GM12892 (cell line): ENCODE measurements at regions not wholly inside any gene's neighbourhood (a gene's known extent, or its start where the extent isn't known, plus 50 kb on each side); places are given as distances from the start of the nearest gene placed in this dataset.

Experiments
- DNase-seq: peaks from one replicate; pipeline ENCODE4 v3.0.0; 2011; ENCODE audit not compliant: insufficient read length
- FAIRE-seq: peaks from 2 replicates; lab custom pipeline; 2011; peaks lifted over from hg19 to GRCh38; lab: Jason Lieb, UNC
- POLR2A ChIP-seq: IDR thresholded peaks from 2 replicates; pipeline ENCODE4 v1.6.1; 2011; ENCODE audit warnings: low read depth, low read length, control low read depth
- POLR2AphosphoS5 ChIP-seq: IDR thresholded peaks from 2 replicates; pipeline ENCODE4 v1.6.1; 2011; ENCODE audit warnings: low read depth, low read length, control low read depth
- TAF1 ChIP-seq: IDR thresholded peaks from 2 replicates; pipeline ENCODE4 v1.6.1; 2011; ENCODE audit warnings: low read depth, mild to moderate bottlenecking, control low read depth, low read length, borderline replicate concordance

GRCh38 chr5:111585946-111586345, 73.6 kb upstream of the STARD4 start:
- TF ChIP-seq TAF1 (no peak), POLR2A (no peak), POLR2AphosphoS5 (no peak)
- FAIRE-seq (no peak), DNase-seq (no peak)

GRCh38 chr5:111585291-111585690, 73.0 kb upstream of the STARD4 start:
- TF ChIP-seq POLR2AphosphoS5: no peak
- no peak for TF ChIP-seq TAF1
- TF ChIP-seq POLR2A: no peak
- DNase-seq: no peak
- no peak for FAIRE-seq

GRCh38 chr5:111584651-111585050, 72.3 kb upstream of the STARD4 start:
- FAIRE-seq (no peak), DNase-seq (no peak)
- TF ChIP-seq POLR2A: no peak

GRCh38 chr5:111583758-111584203, 71.4 kb upstream of the STARD4 start:
- no peak for DNase-seq
- TF ChIP-seq TAF1 (no peak), POLR2AphosphoS5 (no peak), POLR2A (no peak)
- no peak for FAIRE-seq

GRCh38 chr5:111582993-111583601, 70.8 kb upstream of the STARD4 start:
- DNase-seq (no peak), FAIRE-seq (no peak)
- no peak for TF ChIP-seq POLR2A
- TF ChIP-seq TAF1: no peak
- no peak for TF ChIP-seq POLR2AphosphoS5

GRCh38 chr5:111582451-111582850, 70.1 kb upstream of the STARD4 start:
- no peak for FAIRE-seq
- no peak for DNase-seq
- TF ChIP-seq POLR2A (no peak), POLR2AphosphoS5 (no peak), TAF1 (no peak)

GRCh38 chr5:111580956-111581355, 68.6 kb upstream of the STARD4 start:
- no peak for DNase-seq
- FAIRE-seq: no peak
- no peak for TF ChIP-seq POLR2AphosphoS5

- DNase-seq: no peak
- TF ChIP-seq POLR2A (no peak), TAF1 (no peak), POLR2AphosphoS5 (no peak)
- no peak for FAIRE-seq
Measured at GRCh38 chr5:111574311-111574710, 62.0 kb upstream of the STARD4 start.

GRCh38 chr5:111572561-111572960, 60.2 kb upstream of the STARD4 start:
- TF ChIP-seq POLR2A (no peak), POLR2AphosphoS5 (no peak), TAF1 (no peak)
- no peak for FAIRE-seq
- DNase-seq: no peak

- no peak for FAIRE-seq
- DNase-seq: no peak
- TF ChIP-seq POLR2AphosphoS5 (no peak), POLR2A (no peak)
Measured at GRCh38 chr5:111563031-111563822, 50.9 kb upstream of the STARD4 start.

GRCh38 chr5:111562561-111562960, 50.2 kb upstream of the STARD4 start:
- DNase-seq (no peak), FAIRE-seq (no peak)
- TF ChIP-seq TAF1 (no peak), POLR2A (no peak)
